Ecto neural progenitor cell (in vitro differentiated cells): ENCODE measurements at regions not wholly inside any gene's neighbourhood (a gene's known extent, or its start where the extent isn't known, plus 50 kb on each side); places are given as distances from the start of the nearest gene placed in this dataset.
"Not testable (repeated sequence)": the region's sequence is repeated elsewhere in the genome, so short reads cannot be mapped to it uniquely, and the experiment has no call there.

Experiments
- DNase-seq: peaks from one replicate; pipeline ENCODE4 v3.0.0-alpha.2; 2018; ENCODE audit warnings: low spot score

DNA sequence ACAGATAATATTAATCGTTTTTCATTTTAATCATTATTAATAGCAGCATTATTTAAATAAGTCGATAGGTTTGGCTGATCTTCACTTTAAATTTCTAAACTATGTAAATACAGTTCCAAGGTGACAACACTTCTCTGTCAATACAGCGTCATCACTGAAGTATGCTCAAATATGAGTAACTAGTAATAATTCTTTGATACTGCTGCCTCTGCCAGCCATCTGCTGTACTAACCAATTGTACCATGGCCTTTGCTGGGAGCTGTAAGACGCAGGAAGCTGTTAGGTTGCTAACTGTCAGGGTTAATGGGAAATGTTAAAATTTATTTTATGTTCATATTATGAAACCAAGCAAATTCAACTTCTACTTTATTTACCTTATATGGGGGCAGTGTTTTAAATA lies 1650.5 kb upstream of the LRRTM3 start:
- DNase-seq = no peak

GRCh38 chr10:65284495-65285041 lies 1641.3 kb upstream of the LRRTM3 start:
- DNase-seq = no peak

GRCh38 chr10:65285726-65286125 lies 1640.1 kb upstream of the LRRTM3 start:
- DNase-seq = not testable (repeated sequence)

DNA sequence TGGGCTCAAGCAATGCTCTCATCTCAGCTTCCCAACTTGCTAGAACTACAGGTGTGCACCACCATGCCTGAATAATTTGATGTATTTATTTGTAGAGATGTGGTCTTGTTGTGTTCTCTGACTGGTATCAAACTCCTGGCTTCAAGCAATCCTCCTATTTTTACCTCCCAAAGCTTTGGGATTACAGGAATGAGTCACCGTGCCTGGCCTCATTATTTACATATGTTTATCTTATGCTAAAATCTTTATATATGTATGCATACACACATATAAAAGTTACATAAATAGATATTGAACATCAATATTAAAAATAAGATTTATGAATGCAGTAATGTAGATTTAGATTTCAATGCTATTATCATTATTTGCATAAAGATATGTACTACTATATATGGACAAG lies 1634.5 kb upstream of the LRRTM3 start:
- DNase-seq = no peak

GRCh38 chr10:65292551-65292950 lies 1633.3 kb upstream of the LRRTM3 start:
- DNase-seq = no peak

- DNase-seq = no peak
Observed at GRCh38 chr10:65294329-65294728, 1631.5 kb upstream of the LRRTM3 start.

DNA sequence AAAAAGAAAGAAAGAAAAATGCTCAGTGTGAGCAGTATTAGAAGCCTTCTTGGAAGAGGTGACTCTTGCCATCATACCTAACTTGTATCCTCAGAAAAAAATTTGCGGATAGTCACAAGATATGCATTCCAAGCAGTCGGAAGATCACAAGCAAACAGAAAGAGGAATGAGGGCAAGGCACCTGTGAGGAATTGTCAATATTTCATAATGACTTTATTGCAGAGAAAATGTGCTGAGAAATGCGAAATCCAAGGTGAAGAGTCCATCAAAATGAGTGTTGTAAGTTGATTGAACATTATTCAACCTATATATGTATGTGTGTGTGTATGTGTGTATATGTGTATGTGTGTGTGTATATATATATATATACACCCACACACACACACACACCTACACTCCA lies 1624.7 kb upstream of the LRRTM3 start:
- no peak for DNase-seq

- DNase-seq = no peak
Observed at GRCh38 chr10:65306201-65306600, 1619.6 kb upstream of the LRRTM3 start.

GRCh38 chr10:65312876-65313275 lies 1613.0 kb upstream of the LRRTM3 start:
- no peak for DNase-seq

GRCh38 chr10:65313406-65313805 lies 1612.4 kb upstream of the LRRTM3 start:
- DNase-seq = no peak

DNA sequence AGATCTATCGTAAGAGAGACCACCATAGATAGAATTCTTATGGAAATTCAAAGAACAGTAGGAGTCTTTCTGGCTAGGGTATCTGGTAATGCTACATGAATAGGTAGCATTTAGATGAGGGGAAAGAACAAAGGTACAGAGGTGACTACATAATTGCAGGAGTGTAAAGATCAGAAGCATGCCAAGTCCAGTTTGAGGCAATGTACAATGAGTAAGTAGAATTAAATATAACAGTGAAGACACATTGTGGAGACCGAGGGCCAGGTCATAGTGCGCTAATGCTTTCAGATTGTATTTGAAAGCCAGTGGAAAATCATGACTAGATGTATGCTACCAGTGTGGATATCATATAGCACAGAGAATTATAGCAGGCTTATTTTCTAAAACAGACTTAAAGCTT lies 1611.6 kb upstream of the LRRTM3 start:
- no peak for DNase-seq

DNA sequence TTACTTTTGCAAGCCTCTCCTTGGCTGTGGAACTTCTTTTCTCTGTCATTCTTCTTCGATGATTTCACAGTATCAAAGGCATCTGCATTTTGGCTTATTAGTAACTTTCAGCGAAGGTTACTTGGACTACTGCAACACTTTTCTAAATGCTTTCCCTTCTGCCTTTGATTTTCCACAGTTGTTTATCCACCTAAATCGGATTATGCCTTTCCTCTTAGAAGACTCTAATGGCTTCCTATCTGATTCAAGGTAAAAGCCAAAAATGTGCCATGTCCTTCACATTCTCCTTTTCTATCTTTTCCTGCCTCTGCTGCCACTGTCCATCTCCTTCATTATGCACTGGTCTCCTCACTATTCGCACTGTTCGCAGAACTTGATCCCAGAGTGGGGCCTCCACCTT lies 1606.3 kb upstream of the LRRTM3 start:
- no peak for DNase-seq

GRCh38 chr10:65320236-65321026 lies 1605.4 kb upstream of the LRRTM3 start:
- DNase-seq = no peak

DNA sequence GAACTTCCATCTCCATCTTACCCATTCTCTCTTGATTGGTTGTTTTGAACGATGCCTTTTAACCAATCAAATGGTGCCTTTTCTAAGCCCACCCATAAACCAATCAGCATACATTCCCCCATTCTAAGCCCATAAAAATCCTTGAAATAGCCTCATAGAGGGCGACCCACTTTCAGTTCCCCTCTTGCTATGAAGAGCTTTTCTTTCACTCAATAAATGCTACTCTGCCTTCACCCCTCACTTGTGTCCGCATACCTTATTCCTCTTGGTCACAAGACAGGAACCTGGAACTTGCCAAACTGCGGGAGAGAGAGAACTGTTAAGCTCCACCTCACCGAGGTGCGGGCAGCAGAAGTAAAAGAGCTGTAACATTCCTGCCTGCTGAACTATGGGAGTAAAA lies 1602.0 kb upstream of the LRRTM3 start:
- DNase-seq = no peak

DNA sequence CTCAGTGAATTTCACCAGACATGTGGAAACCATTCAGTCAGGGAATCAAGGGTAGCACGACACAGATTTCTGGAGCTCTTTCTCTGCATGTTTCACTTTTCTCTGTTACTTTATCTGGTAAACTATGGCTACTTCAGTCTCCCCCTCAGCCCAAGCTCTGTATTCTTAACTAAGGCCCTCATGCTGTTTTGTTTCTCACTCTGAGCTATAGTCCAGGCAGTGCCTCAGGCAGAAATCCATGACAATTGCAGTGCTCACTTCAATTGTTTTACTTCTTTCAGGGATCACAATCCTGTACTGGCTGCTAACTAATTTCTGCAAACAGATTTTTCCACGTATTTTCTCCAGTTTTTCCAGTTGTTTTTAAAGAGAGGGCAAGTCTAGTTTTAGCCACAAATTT lies 1599.9 kb upstream of the LRRTM3 start:
- no peak for DNase-seq

DNA sequence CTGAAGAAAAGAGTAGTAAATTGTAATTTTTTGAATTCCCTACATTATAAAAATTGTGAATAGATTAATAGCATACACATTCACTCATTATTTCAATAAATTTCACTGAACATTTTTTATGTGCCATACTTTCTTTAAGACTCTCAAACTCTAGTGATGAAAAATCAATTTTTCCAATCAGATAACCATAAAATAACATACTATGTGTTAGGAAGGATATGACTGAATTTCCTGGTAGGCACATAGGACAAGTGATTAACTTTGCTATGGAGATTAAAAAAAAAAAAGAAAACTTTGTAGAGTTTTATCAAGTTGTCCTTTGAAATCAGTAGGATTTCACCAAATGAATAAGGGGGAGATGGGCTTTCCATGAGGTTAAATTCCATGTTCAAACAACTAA lies 1597.3 kb upstream of the LRRTM3 start:
- no peak for DNase-seq

- no peak for DNase-seq
Observed at GRCh38 chr10:65335311-65335710, 1590.5 kb upstream of the LRRTM3 start.

- no peak for DNase-seq
Observed at GRCh38 chr10:65340340-65340739, 1585.5 kb upstream of the LRRTM3 start.

DNA sequence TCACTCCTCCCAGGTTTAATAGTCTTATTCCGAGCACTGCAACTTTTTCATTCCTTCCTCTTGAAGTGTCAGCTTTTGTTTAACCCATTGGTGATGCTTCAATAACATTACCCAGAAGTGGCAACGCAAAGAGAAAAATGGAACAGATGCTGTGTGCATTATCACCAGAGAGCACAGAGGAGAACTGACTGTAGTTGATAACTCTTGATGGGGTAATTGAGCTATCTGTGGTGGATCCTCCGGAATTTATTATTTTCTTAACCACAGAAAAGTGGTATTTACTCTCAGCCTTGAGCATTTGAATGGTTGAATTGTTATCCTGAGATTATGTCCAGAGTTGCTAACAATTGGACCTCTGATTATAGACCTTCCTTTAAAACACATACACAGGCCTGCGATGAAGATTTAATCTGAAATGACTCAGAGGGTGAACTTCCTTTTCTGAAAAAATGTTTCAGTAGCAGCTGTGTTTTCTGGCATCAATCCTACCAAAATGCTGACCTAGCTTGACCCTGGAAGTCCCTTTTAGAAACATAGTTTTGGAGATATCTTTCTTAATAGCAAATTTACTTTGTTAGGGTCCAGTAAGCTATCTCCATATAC lies 1584.4 kb upstream of the LRRTM3 start:
- no peak for DNase-seq

GRCh38 chr10:65342245-65342644 lies 1583.6 kb upstream of the LRRTM3 start:
- DNase-seq = no peak

- DNase-seq = no peak
Observed at GRCh38 chr10:65346466-65346865, 1579.4 kb upstream of the LRRTM3 start.

DNA sequence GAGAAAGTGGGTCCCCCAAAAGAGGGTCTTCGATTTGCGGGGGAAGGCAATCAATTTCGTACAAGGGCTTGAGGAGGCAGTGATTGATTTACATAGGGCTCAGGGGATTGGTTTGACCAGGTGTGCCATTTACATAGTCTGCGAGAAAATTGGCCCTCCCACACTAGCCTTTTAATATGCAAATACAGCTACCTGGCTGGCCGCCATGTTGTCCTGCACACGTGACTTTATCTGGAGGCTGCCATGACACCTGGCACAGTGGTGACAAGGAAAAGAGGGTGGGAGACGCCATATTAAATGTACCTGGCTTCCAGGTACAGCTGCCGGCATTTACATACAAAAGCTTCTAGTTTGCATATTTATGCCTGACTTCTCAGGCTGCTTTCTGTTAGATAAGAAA lies 1577.2 kb upstream of the LRRTM3 start:
- no peak for DNase-seq

- DNase-seq = no peak
Observed at GRCh38 chr10:65350611-65351010, 1575.2 kb upstream of the LRRTM3 start.
